GM19351 (cell line): ENCODE measurements at regions not wholly inside any gene's neighbourhood (a gene's known extent, or its start where the extent isn't known, plus 50 kb on each side); places are given as distances from the start of the nearest gene placed in this dataset.

Experiments
- ATAC-seq: cut with Tn5 transposase; IDR thresholded peaks from one replicate; pipeline ENCODE4 v1.9.1; 2021; ENCODE audit warnings: mild to moderate bottlenecking, moderate library complexity; ENCODE audit not compliant: unreplicated experiment

DNA sequence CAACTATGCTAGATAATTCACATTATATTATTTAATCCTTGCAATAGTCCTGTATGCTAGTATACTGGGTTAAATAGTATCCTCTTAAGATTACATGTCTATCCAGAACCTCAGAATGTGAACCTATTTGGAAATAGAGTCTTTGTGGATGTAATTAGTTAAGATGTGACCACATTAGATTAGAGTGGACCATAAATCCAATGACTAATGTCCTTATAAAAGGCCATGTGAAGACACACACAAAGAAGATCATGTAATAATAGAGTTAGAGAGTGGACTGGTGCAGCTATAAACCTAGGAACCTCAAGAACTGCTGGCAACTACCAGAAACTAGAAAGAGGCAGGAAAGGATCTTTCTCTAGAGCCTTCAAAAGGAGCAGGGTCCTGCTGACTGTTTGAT lies 263.6 kb upstream of the PTGER4 start:
- no peak for ATAC-seq

DNA sequence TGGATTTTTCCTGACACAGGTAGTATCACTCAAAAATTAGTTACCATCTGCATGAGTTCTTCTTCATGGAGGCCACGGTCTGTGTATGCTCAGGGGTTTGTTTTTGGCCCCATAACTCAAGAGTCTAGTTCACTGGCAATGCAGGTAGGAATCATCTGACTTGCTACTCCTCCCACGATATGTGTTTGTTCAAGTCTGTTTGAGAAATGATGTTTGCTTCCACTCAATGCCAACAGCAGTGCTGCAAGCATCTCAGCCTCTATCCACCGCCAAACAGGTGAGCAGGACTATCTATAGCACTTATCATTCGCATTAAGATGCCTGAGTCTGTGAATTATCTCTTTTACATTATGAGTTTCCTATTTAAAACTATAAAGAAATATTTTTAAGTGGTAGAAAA lies 264.8 kb upstream of the PTGER4 start:
- ATAC-seq = no peak

DNA sequence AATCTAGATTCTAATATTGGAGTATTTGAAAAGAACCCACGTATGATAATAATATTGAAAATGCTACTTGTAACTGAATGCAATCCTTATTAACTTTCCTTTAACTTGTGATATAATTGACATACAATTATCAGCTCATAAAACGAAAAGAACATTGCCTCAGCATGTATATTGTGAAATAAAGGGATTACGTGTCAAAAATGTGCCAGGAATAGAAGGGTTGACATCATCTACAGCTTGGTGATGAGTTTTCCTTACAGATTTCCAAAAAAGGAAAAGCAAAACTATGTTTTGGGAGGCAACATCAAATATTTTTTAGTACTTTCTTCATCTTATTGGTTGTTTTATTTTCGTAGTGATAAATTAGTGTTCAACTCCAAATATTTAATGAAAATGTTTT lies 266.0 kb upstream of the PTGER4 start:
- ATAC-seq = no peak

DNA sequence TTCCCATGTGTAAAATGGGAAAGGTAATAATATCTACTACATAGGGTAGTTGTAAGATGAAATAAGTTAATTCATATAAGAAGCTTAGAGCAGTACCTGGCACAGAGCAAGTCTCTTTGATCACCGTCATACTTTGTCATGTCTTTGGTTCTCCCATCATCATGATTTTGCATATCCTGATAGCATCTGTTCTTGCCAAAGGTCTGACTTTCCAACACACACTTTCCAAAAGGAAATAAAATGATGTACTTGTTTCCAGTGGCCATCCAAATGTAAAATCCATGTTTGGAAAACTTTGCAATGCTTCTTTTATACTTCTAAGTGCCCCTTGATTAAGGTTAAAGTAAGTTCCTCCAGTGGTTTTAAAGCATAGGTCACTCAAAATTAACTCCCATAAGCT lies 266.9 kb upstream of the PTGER4 start:
- ATAC-seq = no peak

DNA sequence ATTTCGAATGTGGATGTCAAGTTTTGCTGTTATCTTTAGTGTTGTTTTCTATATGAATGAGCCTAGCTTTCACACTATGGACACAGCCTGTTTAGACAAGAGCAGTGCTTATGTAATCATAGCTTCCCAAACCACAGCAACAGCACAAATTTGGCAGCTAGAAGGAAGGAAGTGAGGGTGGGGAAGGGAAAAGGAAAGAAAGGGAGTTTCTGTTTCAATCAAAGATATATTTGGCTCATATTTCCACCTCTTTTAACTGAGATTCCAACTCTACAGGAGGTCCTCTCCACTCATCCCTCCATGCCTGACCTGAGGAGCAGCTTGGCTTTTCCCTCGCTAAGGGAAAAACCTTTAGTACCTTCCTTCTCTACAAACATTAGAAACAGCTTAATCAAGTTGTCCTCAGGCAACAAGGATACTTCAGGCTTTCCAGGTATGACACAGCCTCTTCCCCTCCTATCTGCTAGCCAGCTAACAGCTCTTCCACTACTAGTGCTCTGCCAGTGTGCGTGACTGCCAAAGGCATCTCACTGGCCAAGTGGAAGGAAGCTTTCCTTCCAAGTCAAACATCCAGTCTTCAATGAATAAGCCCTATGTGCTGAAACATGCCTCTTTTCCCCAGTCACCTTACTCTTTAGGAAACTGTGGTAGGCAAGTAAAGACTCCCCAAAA lies 268.6 kb upstream of the PTGER4 start:
- no peak for ATAC-seq

DNA sequence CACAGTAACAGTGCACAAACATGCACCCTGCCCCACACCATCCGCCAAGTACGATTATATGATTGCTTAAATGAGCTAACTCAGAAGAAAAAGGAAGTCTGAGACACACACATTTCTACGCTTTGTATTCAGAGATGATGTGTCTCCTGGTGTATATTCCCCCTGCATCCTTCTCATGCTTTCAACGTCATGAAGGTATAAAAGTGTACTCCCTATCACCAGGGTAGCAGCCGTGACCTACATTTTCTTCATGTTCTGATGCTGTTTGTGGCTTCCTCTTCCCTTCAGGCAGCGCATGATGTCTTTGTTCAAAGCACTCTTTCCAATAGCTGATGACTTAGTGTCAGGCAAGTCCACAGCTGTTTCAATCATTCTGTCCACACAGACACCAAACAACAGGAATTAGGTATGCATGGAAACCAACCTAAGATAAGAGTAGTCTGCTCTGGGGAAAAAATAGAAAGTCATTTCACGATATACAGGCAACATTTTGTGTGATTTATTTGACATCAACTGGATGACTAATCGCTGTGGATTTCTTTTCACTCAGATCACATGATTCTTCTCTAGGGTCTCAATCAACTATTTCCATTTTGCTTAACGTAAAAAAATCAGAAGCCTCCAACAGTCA lies 269.4 kb upstream of the PTGER4 start:
- peak; percentile 31 for ATAC-seq

DNA sequence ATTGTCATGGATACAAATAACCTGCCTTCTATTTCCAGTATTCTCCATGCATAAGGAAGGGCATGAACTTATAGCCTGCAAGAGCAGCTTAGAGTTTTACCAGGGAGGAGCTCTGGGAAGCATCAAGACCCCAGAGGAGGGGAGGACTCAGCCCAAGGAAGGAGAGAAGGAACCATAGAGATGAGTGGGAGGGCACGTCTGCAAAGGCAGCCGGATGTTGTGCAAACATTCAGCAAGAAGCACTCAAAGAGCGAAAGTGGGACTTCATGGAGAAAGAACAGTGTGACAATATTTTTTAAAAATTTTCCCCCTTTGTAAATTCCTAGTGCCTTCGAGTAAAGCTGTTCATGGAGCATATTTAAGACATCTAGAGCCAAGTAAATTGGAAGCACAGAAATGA lies 270.1 kb upstream of the PTGER4 start:
- no peak for ATAC-seq

DNA sequence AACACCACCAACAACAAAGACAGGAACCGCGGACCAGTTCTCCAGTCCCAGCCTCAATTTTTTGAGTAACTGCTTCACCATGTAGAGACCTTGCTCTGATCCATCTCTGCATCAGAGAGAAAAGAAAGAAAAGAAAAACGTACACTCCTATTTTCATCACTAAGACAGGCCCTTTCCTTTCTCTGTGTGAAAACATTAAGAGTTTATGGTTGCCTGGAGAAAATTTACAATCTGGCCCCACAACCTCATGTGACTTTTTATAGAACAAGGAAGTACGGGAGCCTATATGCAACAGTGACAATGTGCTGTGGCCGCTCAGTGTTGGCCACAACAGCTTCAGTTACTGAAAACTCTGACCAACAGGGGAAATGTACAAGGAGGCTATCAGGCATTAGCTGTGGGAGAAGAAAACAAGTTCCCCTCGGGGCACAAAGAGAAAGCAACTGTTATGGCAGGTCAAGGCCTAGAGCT lies 272.9 kb upstream of the PTGER4 start:
- ATAC-seq = peak; percentile 40

DNA sequence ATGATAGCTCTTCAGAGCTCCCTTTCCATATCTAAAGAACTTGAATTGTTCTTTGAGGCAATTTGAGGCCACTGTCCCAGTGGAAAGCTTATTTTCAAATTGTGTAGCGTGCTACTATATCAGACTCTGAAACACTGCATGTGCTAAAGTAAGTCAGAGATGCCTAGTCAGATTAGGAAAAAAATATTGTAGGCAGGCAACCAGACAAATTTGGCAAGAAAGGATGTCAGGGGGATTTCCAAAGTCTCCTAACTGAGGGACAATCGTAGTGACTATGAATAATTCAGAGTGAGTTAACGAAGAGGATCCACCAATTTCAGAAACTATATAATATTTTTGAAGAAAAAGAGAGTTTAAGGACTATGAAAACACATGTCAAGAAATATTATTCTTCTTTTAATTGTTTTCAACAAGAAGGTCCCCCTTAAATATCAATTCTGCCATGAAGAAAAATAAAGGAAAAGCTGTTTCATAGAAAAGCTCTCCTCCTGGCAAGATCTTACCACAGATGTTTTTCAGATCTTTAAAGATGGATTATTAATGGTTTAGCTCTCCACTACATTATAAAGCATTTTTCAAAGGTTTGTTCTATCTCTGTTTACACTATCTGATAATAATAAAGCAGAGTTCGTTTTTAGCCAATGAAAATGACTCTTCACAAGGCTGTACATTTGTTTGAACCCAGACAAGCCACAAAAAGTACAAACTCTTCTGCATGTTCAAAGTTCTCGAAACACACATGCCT lies 273.5 kb upstream of the PTGER4 start:
- ATAC-seq = no peak

DNA sequence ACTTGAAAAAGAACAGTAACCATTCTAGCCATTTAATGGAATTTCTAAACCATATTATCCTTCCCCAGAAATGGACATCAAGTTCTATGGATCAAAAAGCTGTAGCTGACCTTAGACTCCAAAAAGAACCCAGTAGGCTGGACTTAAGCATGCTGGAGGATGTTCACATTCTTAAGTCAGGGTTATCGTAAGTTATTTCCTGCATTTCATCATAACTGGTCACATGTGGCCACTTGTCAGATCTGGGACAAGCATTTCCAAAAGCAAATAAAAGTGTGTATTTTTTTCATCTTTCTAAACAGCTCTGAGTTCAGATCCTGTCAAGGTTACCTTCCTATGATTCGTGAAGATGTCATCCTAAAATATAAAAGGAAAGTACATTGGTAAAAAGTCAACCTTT lies 274.5 kb upstream of the PTGER4 start:
- no peak for ATAC-seq

DNA sequence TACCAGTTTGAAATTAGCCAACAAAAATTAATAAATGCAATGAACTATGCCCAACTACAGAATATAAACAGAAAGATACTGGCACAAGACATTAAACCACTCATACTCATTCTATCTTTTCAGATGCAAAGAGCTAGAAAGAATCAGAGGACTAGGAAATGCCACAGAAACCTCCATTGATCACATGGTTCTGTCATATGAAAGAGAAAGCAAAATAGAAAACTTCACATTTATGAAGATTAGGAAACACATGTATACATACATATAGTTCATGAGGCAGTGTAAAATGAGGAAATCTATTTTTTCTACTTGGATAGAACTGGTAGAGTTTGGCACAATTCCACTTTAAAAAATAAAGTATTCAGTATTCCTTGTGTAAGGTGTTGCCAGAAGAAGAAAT lies 275.1 kb upstream of the PTGER4 start:
- peak; percentile 57 for ATAC-seq

DNA sequence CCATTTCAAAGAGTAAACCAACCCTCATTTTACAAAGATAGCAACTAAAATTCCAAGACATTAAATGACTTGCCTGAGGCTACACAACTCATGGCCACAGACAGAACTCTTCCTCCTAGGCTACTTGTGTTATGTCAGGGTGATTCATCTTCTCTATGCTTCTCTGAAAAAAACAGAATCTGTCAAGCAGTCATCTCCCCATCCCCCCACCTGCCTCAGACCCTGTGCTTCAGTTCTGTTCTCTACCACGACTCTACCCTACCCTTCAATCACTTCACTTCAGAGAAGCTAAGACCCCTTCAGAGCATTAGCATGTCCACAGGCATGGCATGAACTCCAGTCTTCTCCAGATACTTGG lies 277.7 kb upstream of the PTGER4 start:
- ATAC-seq = no peak

DNA sequence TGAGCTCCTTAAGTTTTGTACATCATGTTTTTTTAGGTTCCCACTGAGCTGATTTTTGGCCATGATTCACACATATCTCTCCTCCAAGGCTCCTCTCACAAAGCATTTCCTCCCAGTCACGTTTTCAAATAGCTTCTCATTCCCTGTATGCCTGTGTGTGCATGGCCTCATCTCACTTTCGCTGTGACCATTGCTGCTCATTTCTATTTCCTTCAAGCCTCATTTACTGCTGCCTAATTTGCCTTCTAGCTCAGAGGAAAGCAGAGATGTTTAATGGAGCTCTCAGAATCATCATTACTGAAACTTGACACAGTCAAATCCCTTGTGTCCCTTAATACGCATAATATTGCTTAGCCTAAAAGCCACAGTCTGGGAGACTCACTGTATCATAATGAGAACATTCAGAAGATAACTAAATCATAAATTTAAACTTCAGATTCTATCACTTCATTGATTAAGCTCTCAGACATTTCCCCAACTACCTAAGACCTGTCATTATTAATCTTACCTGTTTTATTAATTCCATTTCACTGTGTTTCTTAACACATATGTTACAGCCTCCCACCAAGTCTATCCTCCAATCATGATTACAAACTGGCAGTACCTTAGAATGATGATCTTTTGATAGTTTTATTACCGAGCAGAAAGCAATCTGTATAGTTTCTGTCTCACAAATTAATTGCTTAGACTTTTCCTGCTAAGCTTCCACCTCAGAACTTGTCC lies 278.3 kb upstream of the PTGER4 start:
- ATAC-seq = peak; percentile 63

DNA sequence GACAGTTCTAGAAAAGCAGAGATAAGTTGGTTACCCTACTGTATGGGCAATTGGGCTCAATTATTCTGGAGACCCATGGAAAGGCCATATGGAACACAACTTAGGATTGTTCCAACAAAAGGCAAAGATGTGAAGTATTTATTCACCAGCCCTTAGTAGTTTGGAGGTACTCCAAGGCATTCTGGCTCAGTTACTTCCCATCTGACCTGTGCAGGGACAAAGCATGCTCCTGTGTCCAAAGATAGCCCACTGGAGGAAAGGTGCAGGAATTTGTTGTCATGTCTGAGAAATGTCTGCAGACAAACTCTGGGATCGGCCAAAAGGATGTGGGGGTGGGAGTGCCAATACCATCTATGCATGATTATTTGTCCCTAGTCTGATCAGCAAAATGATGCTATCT lies 279.5 kb upstream of the PTGER4 start:
- no peak for ATAC-seq

DNA sequence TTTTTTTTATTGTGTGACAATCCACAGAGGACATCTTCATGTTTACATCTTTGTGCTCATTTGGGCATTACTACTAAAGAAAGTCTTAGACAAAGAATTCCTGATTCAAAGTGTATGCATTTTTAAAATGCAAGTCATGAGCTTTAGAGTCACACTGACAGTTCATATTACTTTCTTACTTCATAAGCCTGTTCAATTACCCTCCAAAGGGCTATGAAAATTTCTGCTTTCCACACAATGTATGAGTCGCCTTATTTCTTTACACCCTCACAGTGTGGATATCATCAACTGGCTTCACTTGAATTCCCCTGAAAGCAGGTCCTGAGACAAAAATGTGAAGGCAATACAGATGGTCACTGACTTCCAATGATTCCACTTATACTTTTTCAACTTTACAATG lies 280.4 kb upstream of the PTGER4 start:
- no peak for ATAC-seq

DNA sequence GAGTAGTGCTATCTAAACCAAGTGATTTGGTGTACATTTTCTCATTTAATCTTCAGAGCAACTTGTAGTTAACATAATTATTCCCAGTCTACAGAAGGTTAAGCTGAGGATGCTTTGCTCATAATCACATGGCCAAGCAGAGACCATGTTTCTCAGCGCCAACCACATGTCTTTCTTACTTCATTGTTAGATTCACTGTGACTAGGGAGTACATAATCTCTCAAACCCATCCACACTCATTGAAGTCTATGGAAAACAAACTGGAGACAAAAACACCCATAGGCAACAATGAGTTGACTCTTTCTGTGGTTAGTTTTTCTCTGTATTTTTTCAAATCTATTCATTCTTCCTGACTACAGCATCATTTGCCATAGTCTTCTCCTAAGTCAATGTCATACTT lies 281.7 kb upstream of the PTGER4 start:
- no peak for ATAC-seq

DNA sequence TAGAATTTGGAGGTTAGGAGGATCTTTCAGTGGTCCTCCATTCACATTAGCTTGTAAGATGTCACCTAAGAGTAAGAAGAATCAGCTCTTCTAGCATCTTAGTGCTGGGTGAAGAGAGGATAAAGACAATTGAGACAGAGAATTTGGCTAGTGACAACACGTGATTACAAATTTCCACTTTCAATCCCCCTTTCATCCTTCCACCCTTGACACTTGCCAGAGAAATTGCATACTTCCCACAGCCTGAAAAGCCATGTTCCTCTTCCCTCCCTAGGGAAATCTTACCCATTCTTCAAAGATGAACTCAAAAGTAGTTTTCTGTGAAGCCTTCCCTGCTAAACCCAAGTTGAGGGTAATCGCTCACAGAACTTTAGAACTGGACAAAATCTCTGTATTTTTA lies 282.6 kb upstream of the PTGER4 start:
- no peak for ATAC-seq

DNA sequence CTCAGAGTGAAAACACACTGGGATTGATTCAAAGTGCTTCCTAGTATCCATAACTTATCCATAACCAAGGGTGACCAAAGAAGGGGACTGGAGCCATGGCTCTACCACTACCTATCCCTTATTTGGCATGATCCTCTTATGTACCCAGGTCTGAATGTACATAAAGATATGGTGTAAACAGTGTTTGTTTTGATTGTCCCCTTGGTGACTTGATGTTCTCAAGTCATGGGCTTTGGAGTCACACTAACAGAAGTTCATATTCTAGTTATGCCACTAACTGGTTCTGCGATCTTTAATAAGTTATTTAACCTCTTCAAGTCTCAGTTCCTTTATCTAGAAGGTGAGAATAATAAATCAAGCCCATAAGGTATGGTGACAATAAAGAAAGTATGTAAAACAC lies 283.4 kb upstream of the PTGER4 start:
- no peak for ATAC-seq

DNA sequence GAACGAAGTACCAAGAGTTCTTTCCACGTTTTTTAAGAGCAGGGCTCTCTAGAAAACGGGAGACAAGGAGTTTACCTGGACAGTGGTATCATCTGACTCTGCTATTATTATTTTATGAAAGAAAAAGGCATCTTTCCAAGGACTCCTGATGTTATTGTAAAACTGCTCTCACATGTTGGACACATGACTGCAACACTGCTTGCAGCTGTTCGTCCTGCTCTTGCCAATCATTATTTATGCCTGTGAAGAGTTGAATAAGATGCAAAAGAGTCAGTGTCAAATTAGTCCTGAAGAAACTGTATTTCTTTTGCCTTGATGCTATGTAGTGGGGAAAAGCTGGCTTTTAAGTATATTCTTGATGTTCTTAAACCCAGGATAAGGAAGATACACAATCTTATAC lies 284.5 kb upstream of the PTGER4 start:
- no peak for ATAC-seq

DNA sequence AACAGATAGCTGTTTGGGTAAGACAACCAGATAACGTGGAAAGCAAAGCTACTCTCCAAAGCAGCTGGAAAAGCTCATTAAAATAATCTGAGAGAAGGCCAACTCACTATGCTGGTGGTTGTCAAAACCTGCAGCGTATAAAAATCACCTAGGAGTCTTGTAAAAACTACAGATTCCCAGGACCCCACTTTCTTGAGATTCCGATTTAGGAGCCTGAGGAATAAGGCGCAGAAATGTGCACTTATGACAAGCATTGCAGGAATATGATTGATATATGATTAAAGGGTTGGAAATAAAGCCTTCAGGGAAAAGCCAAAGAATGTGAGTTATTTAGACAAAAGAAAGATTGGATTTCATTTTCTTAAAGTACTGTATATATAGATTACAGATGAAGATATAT lies 285.0 kb upstream of the PTGER4 start:
- ATAC-seq = no peak

DNA sequence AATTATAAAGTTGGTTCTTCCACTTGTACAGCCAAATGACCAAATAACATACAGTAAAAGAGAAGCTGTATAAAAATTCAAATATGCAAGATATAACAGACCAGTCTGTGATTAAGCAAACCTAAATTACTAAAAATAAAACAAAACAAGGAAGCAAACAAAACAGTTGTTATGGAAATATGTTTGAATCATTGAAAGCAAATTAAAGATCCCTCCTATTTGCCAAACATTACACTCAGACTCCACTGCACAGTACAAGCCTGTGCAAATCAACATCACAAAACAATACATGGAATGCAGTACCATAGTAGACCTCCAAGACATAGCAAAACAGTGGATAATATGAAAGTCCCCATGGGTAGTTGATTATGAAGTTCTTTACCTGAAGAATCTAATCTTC lies 288.1 kb upstream of the PTGER4 start:
- no peak for ATAC-seq
